Upper lobe of left lung (tissue), 6 donors: ENCODE measurements at regions not wholly inside any gene's neighbourhood (a gene's known extent, or its start where the extent isn't known, plus 50 kb on each side); places are given as distances from the start of the nearest gene placed in this dataset.

Experiments used
- ATAC-seq, 2 donors: fragments of 200-7000 bp; cut with Tn5 transposase; one replicate each; pipeline ENCODE4 v1.9.1; 2022; ENCODE audit warnings: mild to moderate bottlenecking in 2 of 2, moderate library complexity in 2 of 2; ENCODE audit not compliant: low FRiP score in 2 of 2
- DNase-seq, 2 donors: peaks; one replicate each; pipeline ENCODE4 v3.0.0-alpha.2; 2019 to 2020
- H3K27ac ChIP-seq, 4 donors: fragments of 200-600 bp; sonication (generic); one replicate each; pipeline ENCODE4 v1.5.1; 2016 to 2019
- H3K27me3 ChIP-seq, 4 donors: fragments of 200-600 bp; sonication (generic); one replicate each; pipeline ENCODE4 v1.5.1; 2017 to 2019
- H3K36me3 ChIP-seq, 4 donors: fragments of 200-600 bp; sonication (generic); one replicate each; pipeline ENCODE4 v1.5.1; 2016 to 2019
- H3K4me1 ChIP-seq, 4 donors: fragments of 200-600 bp; sonication (generic); one replicate each; pipeline ENCODE4 v1.5.1; 2018 to 2019
- H3K4me3 ChIP-seq, 4 donors: fragments of 200-600 bp; sonication (generic); one replicate each; pipeline ENCODE4 v1.5.1; 2017 to 2019; ENCODE audit warnings: mild to moderate bottlenecking in 2 of 4, moderate library complexity in 1 of 4
- H3K9me3 ChIP-seq, 4 donors: fragments of 200-600 bp; sonication (generic); one replicate each; pipeline ENCODE4 v1.5.1; 2018 to 2019
- EP300 ChIP-seq, 4 donors: sonication (generic); formaldehyde crosslinking; IDR thresholded peaks; one replicate each; pipeline ENCODE4 v1.5.1; 2017; ENCODE audit warnings: antibody characterized with exemption in 4 of 4, control low read depth in 2 of 4
- POLR2A ChIP-seq, 4 donors: fragments of 450-650 bp; IDR thresholded peaks; one replicate each; pipeline ENCODE4 v1.5.1; 2016 to 2017; ENCODE audit warnings: antibody characterized with exemption in 4 of 4, mild to moderate bottlenecking in 2 of 4
- POLR2AphosphoS5 ChIP-seq, 2 donors: sonication (generic); formaldehyde crosslinking; IDR thresholded peaks; one replicate each; pipeline ENCODE4 v1.5.1; 2017; ENCODE audit warnings: antibody characterized with exemption in 2 of 2
- WGBS, 2 donors: methylation state at CpG; one replicate each; pipeline ENCODE4 v1.1.5; 2017 to 2018; 5-methylcytosine and 5-hydroxymethylcytosine counted together
- TF ChIP-seq, protein P1 (sequence below), 6 experiments: fragments of 450-650 bp in 4 of 6; fragments of 200-600 bp in 2 of 6; sonication (generic) in 2 of 6; IDR thresholded peaks; one replicate each; pipeline ENCODE4 v1.5.1; 2016 to 2019; ENCODE audit warnings: antibody characterized with exemption in 6 of 6
- donor health status: DM: no; HTN: no; CAD: no; lungs with moderate emphysema.
- donor health status: DM: no; HTN: yes; CAD: no; lungs with severe emphysema.

DNA sequence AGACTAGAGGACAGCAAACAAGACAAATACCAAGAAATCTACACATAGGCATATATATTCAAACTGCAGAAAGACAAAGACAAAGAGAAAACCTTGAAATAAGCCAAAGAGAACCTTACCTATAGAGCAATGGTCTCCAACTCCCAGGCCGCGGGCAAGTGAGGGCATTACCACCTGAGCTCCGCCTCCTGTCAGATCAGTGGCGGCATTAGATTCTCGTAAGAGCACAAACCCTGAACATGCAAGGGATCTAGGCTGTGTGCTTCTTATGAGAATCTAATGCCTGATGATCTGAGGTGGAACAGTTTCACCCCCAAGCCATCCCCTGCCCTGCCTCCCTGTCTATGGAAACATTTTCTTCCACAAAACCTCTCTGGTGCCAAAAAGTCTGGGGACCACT, 101.0 kb upstream of the MRPS30 start:
- no peaks in the 10 kb centered on the region for H3K4me1 ChIP-seq
- H3K9me3 ChIP-seq, result no peaks in the 10 kb centered on the region
- ATAC-seq (no peak), DNase-seq (no peak)
- 93 to 97% methylated on average over 5 of the region's 5 CpGs for WGBS, 2 donors
- no peaks in the 10 kb centered on the region for H3K27me3 ChIP-seq
- no peak overlapping the region for H3K4me3 ChIP-seq
- TF ChIP-seq, protein P1, sequence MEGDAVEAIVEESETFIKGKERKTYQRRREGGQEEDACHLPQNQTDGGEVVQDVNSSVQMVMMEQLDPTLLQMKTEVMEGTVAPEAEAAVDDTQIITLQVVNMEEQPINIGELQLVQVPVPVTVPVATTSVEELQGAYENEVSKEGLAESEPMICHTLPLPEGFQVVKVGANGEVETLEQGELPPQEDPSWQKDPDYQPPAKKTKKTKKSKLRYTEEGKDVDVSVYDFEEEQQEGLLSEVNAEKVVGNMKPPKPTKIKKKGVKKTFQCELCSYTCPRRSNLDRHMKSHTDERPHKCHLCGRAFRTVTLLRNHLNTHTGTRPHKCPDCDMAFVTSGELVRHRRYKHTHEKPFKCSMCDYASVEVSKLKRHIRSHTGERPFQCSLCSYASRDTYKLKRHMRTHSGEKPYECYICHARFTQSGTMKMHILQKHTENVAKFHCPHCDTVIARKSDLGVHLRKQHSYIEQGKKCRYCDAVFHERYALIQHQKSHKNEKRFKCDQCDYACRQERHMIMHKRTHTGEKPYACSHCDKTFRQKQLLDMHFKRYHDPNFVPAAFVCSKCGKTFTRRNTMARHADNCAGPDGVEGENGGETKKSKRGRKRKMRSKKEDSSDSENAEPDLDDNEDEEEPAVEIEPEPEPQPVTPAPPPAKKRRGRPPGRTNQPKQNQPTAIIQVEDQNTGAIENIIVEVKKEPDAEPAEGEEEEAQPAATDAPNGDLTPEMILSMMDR (IDR thresholded peaks at IDR 0.05), result no peak
- TF ChIP-seq POLR2A (IDR thresholded peaks at IDR 0.05) (no peak), POLR2AphosphoS5 (IDR thresholded peaks at IDR 0.05) (no peak), EP300 (IDR thresholded peaks at IDR 0.05) (no peak)
- no peaks in the 10 kb centered on the region for H3K36me3 ChIP-seq
- no peak overlapping the region for H3K27ac ChIP-seq

DNA sequence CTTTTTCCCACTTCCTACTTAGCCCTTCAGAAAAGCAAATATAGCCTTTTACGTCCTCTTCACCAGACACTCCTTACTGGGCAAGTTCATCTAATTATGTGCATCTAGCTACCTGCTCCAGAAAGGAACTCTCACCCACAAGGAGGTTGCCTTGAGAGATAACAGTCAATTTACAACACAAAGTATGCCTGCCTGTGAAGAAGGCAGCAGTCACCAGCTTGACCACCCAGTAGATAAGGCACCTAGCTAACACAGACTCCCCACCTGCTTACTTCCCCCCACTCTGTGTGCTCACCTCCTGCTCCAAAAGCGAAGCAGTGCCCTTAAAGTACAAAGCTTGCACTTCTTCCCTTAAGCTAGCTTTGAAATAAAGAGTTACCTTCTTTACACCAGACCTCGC, 111.7 kb upstream of the MRPS30 start:
- WGBS, 2 donors, result 70 to 74% methylated on average over 3 of the region's 3 CpGs
- H3K4me1 ChIP-seq, result no peaks in the 10 kb centered on the region
- TF ChIP-seq, protein P1 (IDR thresholded peaks at IDR 0.05), result no peak
- H3K27me3 ChIP-seq, result no peaks in the 10 kb centered on the region
- DNase-seq (no peak), ATAC-seq (no peak)
- H3K36me3 ChIP-seq, result no peaks in the 10 kb centered on the region
- H3K27ac ChIP-seq, result no peak overlapping the region
- H3K4me3 ChIP-seq, result no peak overlapping the region
- peaks cover 0 to 7% (median 0%) of the 10 kb centered on the region in 4 donors for H3K9me3 ChIP-seq

DNA sequence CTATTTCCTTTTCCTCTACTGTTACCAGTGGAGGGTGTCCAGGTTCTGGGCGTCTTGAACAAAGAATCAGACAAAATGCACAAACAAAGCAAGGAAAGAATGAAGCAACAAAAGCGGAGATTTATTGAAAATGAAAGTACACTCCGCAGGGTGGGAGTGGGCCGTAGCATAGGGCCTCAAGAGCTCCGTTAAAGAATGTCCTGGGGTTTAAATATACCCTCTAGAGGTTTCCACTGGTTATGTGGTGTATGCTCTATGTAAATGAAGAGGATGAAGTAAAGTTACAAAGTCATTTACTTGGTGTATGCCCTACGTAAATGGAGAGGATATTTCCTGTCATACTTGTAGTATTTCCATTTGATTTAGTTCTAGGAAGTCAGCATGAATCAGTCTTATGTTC, 113.5 kb upstream of the MRPS30 start:
- Histone ChIP-seq H3K36me3 (no peaks in the 10 kb centered on the region), H3K4me3 (no peak overlapping the region), H3K4me1 (no peaks in the 10 kb centered on the region), H3K9me3 (peaks cover 0 to 7% (median 0%) of the 10 kb centered on the region in 4 donors), H3K27me3 (no peaks in the 10 kb centered on the region), H3K27ac (no peak overlapping the region)
- TF ChIP-seq EP300 (IDR thresholded peaks at IDR 0.05), result no peak
- ATAC-seq (no peak), DNase-seq (no peak)
- 77 to 86% methylated on average over 6 of the region's 6 CpGs for WGBS, 2 donors

DNA sequence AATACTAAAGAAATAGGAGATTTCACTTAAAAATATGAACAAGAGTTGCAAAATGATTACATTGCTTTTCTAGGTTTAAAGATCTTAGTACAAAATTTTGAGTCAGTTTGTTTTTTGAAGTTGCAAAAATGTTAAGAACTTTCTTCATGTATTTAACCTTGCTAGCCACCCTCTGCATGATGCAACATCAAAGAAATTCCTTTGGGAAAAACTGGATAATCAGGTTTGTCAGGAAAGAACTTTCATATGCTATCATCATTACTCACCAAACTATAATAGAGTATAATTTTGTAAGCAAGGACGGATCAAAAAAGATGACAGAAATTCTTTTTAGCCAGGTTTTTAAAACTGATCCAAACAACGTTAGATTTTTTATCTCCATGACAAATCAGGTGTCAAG, 116.9 kb upstream of the MRPS30 start:
- Histone ChIP-seq H3K9me3 (peaks cover 0 to 7% (median 0%) of the 10 kb centered on the region in 4 donors), H3K27me3 (no peaks in the 10 kb centered on the region), H3K4me3 (no peak overlapping the region), H3K4me1 (no peaks in the 10 kb centered on the region), H3K27ac (no peak overlapping the region), H3K36me3 (no peaks in the 10 kb centered on the region)
- no peak for TF ChIP-seq POLR2AphosphoS5 (IDR thresholded peaks at IDR 0.05)
- TF ChIP-seq POLR2A (IDR thresholded peaks at IDR 0.05), result no peak
- 54 to 66% methylated on average over 2 of the region's 2 CpGs for WGBS, 2 donors
- no peak for DNase-seq
- ATAC-seq, result no peak

DNA sequence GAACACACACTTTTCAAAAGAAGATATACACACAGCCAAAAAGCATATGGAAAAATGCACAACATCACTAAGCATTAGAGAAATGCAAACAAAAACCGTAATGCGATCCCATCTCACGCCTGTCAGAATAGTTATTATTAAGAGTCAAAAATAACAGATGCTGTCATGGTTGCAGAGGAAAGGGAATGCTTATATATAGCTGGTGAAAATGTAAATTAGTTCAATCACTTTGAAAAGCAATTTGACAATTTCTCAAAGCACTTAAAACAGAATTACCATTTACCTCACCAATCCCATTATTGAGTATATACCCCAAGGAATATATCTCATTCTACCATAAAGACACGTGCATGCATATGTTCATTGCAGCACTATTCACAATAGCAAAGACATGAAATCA, 126.8 kb upstream of the MRPS30 start:
- ATAC-seq, result no peak
- TF ChIP-seq, protein P1 (IDR thresholded peaks at IDR 0.05), result no peak
- no peak for TF ChIP-seq POLR2A (IDR thresholded peaks at IDR 0.05)
- no peak for TF ChIP-seq POLR2AphosphoS5 (IDR thresholded peaks at IDR 0.05)
- no peak for TF ChIP-seq EP300 (IDR thresholded peaks at IDR 0.05)
- no peak for DNase-seq
- peaks cover 0 to 2% (median 0%) of the 10 kb centered on the region in 4 donors for H3K9me3 ChIP-seq
- WGBS, 2 donors, result 89 to 93% methylated on average over 4 of the region's 4 CpGs
- no peaks in the 10 kb centered on the region for H3K36me3 ChIP-seq
- no peaks in the 10 kb centered on the region for H3K4me1 ChIP-seq
- no peak overlapping the region for H3K4me3 ChIP-seq
- no peak overlapping the region for H3K27ac ChIP-seq
- H3K27me3 ChIP-seq, result no peaks in the 10 kb centered on the region

DNA sequence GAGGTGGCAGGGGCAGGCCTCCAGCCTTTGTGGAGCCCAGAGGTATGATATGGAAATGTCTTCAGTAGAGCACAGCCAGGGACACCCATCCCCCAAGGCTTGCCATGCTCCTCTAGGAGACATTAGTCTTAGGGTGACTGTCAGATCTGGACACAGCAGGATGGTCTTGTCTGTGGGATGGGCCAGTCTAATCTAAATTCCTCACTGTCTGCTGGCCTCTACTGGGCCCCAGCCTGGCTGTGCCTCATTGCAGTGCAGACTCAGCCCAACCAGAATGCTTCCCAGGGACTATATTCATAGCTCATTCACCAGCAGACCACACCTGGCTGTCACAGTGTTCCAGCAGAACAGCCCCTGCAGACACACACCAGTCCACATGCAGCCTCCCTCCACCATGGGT, 129.5 kb upstream of the MRPS30 start:
- H3K36me3 ChIP-seq, result no peaks in the 10 kb centered on the region
- H3K4me3 ChIP-seq, result no peak overlapping the region
- peaks cover 0 to 2% (median 0%) of the 10 kb centered on the region in 4 donors for H3K9me3 ChIP-seq
- TF ChIP-seq POLR2AphosphoS5 (IDR thresholded peaks at IDR 0.05) (no peak), POLR2A (IDR thresholded peaks at IDR 0.05) (no peak)
- DNase-seq (no peak), ATAC-seq (peak in 1 of 2 donors; percentile 15)
- no peaks in the 10 kb centered on the region for H3K27me3 ChIP-seq
- H3K4me1 ChIP-seq, result no peaks in the 10 kb centered on the region
- H3K27ac ChIP-seq, result no peak overlapping the region
